ENCODE measurements at regions not wholly inside any gene's neighbourhood (a gene's known extent, or its start where the extent isn't known, plus 50 kb on each side); places are given as distances from the start of the nearest gene placed in this dataset.

DNA sequence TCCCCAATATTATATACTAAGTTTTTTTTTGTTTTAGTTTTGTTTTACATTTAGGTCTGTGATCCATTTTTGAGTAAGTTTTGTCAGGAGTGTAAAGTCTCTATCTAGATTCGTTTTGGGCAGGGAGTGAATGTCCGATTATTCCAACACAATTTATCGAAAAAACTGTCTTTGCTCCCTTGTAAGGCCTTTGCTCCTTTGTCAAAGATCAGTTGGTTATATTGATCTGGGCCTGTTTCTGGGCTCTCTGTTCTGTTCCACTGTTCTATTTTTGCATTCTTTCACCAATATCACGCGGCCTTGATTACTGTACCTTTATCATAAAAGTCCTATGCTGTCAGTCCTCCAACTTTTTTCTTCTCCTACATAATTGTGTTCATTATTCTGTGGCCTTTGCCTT, 276.5 kb upstream of the ZC3H15 start (continued):
- TF ChIP-seq, protein P1, sequence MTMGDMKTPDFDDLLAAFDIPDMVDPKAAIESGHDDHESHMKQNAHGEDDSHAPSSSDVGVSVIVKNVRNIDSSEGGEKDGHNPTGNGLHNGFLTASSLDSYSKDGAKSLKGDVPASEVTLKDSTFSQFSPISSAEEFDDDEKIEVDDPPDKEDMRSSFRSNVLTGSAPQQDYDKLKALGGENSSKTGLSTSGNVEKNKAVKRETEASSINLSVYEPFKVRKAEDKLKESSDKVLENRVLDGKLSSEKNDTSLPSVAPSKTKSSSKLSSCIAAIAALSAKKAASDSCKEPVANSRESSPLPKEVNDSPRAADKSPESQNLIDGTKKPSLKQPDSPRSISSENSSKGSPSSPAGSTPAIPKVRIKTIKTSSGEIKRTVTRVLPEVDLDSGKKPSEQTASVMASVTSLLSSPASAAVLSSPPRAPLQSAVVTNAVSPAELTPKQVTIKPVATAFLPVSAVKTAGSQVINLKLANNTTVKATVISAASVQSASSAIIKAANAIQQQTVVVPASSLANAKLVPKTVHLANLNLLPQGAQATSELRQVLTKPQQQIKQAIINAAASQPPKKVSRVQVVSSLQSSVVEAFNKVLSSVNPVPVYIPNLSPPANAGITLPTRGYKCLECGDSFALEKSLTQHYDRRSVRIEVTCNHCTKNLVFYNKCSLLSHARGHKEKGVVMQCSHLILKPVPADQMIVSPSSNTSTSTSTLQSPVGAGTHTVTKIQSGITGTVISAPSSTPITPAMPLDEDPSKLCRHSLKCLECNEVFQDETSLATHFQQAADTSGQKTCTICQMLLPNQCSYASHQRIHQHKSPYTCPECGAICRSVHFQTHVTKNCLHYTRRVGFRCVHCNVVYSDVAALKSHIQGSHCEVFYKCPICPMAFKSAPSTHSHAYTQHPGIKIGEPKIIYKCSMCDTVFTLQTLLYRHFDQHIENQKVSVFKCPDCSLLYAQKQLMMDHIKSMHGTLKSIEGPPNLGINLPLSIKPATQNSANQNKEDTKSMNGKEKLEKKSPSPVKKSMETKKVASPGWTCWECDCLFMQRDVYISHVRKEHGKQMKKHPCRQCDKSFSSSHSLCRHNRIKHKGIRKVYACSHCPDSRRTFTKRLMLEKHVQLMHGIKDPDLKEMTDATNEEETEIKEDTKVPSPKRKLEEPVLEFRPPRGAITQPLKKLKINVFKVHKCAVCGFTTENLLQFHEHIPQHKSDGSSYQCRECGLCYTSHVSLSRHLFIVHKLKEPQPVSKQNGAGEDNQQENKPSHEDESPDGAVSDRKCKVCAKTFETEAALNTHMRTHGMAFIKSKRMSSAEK (CRISPR knock-in tag; IDR thresholded peaks at IDR 0.05; ENCODE audit: borderline replicate concordance), result no peak
- TF ChIP-seq SMAD4 (CRISPR knock-in tag; IDR thresholded peaks at IDR 0.05) (no peak), ELF4 (CRISPR knock-in tag; IDR thresholded peaks at IDR 0.05; ENCODE audit: low read depth) (no peak)

DNA sequence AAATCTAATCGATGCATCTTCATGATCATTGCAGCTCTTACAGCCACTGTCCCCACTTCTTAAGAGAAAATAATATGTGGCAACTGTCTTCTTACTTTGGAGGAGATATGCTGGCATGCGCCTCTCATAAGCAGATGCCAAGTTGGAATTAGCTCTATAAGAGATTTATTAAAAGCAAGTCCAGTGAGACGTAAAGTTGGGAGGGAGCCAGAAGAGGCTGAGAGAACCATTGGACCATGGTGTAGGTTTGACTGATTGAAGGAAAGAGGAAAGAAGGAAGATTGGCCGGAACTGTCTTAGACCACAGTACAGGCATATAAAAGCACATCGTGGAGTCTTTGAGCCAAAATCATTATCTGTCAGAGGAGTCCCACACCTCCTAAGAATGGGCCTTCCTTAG, 265.7 kb upstream of the ZC3H15 start:
- Mint-ChIP-seq H3K4me1 (peaks cover 4% of the 10 kb centered on the region; the same call in 1 of the 2 replicates), H3K36me3 (peaks cover 8% of the 10 kb centered on the region; the same call in 1 of the 2 replicates), H3K27me3 (ENCODE audit: low read depth) (no peaks in the 10 kb centered on the region), H3K4me3 (no peak overlapping the region), H3K9me3 (peaks cover 19% of the 10 kb centered on the region), H3K27ac (no peak overlapping the region)
- TF ChIP-seq, protein P2, sequence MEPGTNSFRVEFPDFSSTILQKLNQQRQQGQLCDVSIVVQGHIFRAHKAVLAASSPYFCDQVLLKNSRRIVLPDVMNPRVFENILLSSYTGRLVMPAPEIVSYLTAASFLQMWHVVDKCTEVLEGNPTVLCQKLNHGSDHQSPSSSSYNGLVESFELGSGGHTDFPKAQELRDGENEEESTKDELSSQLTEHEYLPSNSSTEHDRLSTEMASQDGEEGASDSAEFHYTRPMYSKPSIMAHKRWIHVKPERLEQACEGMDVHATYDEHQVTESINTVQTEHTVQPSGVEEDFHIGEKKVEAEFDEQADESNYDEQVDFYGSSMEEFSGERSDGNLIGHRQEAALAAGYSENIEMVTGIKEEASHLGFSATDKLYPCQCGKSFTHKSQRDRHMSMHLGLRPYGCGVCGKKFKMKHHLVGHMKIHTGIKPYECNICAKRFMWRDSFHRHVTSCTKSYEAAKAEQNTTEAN (CRISPR knock-in tag; IDR thresholded peaks at IDR 0.05), result no peak
- DNase-seq (ENCODE audit: low spot score), result no peak
- ChIA-PET POLR2A (interaction anchor here (0.6 kb wide), 1 partner anchor 232 kb away, joined by 3 read pairs; no protein-coding TSS in a partner anchor), CTCF (no interaction called here)
- no peak for ATAC-seq

DNA sequence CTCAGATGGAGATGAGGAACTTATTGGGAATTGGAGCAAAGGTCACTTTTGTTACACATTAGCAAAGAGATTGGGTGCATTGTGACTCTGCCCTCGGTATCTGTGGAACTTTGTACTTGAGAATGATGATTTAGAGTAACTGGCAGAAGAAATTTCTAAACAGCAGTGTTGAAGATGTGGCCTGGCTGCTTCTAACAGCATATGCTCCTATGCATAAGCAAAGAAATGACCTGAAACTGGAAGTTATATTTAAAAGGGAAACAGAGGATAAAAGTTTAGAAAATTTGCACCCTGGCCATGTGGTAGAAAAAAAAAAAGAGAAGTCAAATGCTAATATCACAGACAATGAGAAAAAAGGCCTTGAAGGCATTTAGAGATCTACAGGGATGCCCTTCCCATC, 256.8 kb upstream of the ZC3H15 start:
- CTCF ChIA-PET, result no interaction called here
- no peak overlapping the region for H3K27ac Mint-ChIP-seq
- H3K36me3 Mint-ChIP-seq, result peaks cover 80% of the 10 kb centered on the region
- DNase-seq (ENCODE audit: low spot score) (no peak), ATAC-seq (no peak)
- POLR2A ChIA-PET, result no interaction called here
- peaks cover 90% of the 10 kb centered on the region for H3K9me3 Mint-ChIP-seq
- TF ChIP-seq, protein P3, sequence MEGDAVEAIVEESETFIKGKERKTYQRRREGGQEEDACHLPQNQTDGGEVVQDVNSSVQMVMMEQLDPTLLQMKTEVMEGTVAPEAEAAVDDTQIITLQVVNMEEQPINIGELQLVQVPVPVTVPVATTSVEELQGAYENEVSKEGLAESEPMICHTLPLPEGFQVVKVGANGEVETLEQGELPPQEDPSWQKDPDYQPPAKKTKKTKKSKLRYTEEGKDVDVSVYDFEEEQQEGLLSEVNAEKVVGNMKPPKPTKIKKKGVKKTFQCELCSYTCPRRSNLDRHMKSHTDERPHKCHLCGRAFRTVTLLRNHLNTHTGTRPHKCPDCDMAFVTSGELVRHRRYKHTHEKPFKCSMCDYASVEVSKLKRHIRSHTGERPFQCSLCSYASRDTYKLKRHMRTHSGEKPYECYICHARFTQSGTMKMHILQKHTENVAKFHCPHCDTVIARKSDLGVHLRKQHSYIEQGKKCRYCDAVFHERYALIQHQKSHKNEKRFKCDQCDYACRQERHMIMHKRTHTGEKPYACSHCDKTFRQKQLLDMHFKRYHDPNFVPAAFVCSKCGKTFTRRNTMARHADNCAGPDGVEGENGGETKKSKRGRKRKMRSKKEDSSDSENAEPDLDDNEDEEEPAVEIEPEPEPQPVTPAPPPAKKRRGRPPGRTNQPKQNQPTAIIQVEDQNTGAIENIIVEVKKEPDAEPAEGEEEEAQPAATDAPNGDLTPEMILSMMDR (IDR thresholded peaks at IDR 0.05), result no peak
- TF ChIP-seq GTF2I (CRISPR knock-in tag; conservative IDR thresholded peaks at IDR 0.05) (no peak), SMAD4 (CRISPR knock-in tag; IDR thresholded peaks at IDR 0.05) (no peak), ZNF138 (CRISPR knock-in tag; conservative IDR thresholded peaks at IDR 0.05) (no peak), RELA (CRISPR knock-in tag; IDR thresholded peaks at IDR 0.05; ENCODE audit: borderline replicate concordance) (no peak), ZNF232 (CRISPR knock-in tag; IDR thresholded peaks at IDR 0.05) (no peak), ZNF219 (CRISPR knock-in tag; IDR thresholded peaks at IDR 0.05; ENCODE audit: borderline replicate concordance) (no peak), ZNF671 (CRISPR knock-in tag; IDR thresholded peaks at IDR 0.05) (no peak), ZNF423 (CRISPR knock-in tag; IDR thresholded peaks at IDR 0.05) (no peak)
- TF ChIP-seq, protein P4, sequence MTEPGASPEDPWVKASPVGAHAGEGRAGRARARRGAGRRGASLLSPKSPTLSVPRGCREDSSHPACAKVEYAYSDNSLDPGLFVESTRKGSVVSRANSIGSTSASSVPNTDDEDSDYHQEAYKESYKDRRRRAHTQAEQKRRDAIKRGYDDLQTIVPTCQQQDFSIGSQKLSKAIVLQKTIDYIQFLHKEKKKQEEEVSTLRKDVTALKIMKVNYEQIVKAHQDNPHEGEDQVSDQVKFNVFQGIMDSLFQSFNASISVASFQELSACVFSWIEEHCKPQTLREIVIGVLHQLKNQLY (CRISPR knock-in tag; IDR thresholded peaks at IDR 0.05), result no peak
- TF ChIP-seq, protein P5, sequence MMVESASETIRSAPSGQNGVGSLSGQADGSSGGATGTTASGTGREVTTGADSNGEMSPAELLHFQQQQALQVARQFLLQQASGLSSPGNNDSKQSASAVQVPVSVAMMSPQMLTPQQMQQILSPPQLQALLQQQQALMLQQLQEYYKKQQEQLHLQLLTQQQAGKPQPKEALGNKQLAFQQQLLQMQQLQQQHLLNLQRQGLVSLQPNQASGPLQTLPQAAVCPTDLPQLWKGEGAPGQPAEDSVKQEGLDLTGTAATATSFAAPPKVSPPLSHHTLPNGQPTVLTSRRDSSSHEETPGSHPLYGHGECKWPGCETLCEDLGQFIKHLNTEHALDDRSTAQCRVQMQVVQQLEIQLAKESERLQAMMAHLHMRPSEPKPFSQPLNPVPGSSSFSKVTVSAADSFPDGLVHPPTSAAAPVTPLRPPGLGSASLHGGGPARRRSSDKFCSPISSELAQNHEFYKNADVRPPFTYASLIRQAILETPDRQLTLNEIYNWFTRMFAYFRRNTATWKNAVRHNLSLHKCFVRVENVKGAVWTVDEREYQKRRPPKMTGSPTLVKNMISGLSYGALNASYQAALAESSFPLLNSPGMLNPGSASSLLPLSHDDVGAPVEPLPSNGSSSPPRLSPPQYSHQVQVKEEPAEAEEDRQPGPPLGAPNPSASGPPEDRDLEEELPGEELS (CRISPR knock-in tag; IDR thresholded peaks at IDR 0.05), result no peak
- TF ChIP-seq, protein P6, sequence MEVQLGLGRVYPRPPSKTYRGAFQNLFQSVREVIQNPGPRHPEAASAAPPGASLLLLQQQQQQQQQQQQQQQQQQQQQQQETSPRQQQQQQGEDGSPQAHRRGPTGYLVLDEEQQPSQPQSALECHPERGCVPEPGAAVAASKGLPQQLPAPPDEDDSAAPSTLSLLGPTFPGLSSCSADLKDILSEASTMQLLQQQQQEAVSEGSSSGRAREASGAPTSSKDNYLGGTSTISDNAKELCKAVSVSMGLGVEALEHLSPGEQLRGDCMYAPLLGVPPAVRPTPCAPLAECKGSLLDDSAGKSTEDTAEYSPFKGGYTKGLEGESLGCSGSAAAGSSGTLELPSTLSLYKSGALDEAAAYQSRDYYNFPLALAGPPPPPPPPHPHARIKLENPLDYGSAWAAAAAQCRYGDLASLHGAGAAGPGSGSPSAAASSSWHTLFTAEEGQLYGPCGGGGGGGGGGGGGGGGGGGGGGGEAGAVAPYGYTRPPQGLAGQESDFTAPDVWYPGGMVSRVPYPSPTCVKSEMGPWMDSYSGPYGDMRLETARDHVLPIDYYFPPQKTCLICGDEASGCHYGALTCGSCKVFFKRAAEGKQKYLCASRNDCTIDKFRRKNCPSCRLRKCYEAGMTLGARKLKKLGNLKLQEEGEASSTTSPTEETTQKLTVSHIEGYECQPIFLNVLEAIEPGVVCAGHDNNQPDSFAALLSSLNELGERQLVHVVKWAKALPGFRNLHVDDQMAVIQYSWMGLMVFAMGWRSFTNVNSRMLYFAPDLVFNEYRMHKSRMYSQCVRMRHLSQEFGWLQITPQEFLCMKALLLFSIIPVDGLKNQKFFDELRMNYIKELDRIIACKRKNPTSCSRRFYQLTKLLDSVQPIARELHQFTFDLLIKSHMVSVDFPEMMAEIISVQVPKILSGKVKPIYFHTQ (CRISPR knock-in tag; IDR thresholded peaks at IDR 0.05), result no peak
- TF ChIP-seq, protein P7, sequence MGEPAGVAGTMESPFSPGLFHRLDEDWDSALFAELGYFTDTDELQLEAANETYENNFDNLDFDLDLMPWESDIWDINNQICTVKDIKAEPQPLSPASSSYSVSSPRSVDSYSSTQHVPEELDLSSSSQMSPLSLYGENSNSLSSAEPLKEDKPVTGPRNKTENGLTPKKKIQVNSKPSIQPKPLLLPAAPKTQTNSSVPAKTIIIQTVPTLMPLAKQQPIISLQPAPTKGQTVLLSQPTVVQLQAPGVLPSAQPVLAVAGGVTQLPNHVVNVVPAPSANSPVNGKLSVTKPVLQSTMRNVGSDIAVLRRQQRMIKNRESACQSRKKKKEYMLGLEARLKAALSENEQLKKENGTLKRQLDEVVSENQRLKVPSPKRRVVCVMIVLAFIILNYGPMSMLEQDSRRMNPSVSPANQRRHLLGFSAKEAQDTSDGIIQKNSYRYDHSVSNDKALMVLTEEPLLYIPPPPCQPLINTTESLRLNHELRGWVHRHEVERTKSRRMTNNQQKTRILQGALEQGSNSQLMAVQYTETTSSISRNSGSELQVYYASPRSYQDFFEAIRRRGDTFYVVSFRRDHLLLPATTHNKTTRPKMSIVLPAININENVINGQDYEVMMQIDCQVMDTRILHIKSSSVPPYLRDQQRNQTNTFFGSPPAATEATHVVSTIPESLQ (CRISPR knock-in tag; IDR thresholded peaks at IDR 0.05), result no peak
- peaks cover 10% of the 10 kb centered on the region; the same call in 1 of the 2 replicates for H3K27me3 Mint-ChIP-seq (ENCODE audit: low read depth)
- H3K4me3 Mint-ChIP-seq, result no peak overlapping the region
- H3K4me1 Mint-ChIP-seq, result no peaks in the 10 kb centered on the region

Data from WTC11 (cell line).